NB4 (cell line): ENCODE measurements at regions not wholly inside any gene's neighbourhood (a gene's known extent, or its start where the extent isn't known, plus 50 kb on each side); places are given as distances from the start of the nearest gene placed in this dataset.

Experiments used
- DNase-seq: peaks from one replicate; pipeline ENCODE4 v3.0.0; 2010; ENCODE audit warnings: low read depth
- H3K4me3 ChIP-seq: one replicate; pipeline ENCODE4 v1.5.1; 2011; ENCODE audit warnings: mild to moderate bottlenecking, low read depth, low read length, moderate library complexity
- CTCF ChIP-seq: IDR thresholded peaks from one replicate; pipeline ENCODE4 v1.5.1; 2012; ENCODE audit warnings: low read depth, low read length
- MAX ChIP-seq: IDR thresholded peaks from 2 replicates; pipeline ENCODE4 v1.6.1; 2011; ENCODE audit warnings: low read depth, low read length
- MYC ChIP-seq: IDR thresholded peaks from 2 replicates; pipeline ENCODE4 v1.6.1; 2011; ENCODE audit warnings: low read depth, low read length
- POLR2A ChIP-seq: IDR thresholded peaks from 2 replicates; pipeline ENCODE4 v1.6.1; 2011; ENCODE audit warnings: mild to moderate bottlenecking; ENCODE audit not compliant: insufficient read length; ENCODE audit errors: extremely low read depth

GRCh38 chr14:40796168-40796567, 810.5 kb upstream of the LRFN5 start:
- DNase-seq = no peak
- TF ChIP-seq CTCF (no peak), MYC (no peak), MAX (no peak), POLR2A (no peak)
- H3K4me3 ChIP-seq = no peak overlapping the region

- DNase-seq = no peak
- no peak overlapping the region for H3K4me3 ChIP-seq
- TF ChIP-seq MYC (no peak), POLR2A (no peak), CTCF (no peak), MAX (no peak)
These were observed 821.8 kb upstream of the LRFN5 start for GRCh38 chr14:40784860-40785259.

GRCh38 chr14:40762685-40763084, 844.0 kb upstream of the LRFN5 start:
- no peak for TF ChIP-seq POLR2A
- TF ChIP-seq CTCF = no peak
- TF ChIP-seq MAX = no peak
- TF ChIP-seq MYC = no peak
- H3K4me3 ChIP-seq = no peak overlapping the region
- DNase-seq = no peak

- no peak for DNase-seq
- TF ChIP-seq MAX (no peak), MYC (no peak)
These were observed 844.5 kb upstream of the LRFN5 start for GRCh38 chr14:40762177-40762576.

GRCh38 chr14:40760704-40761103, 846.0 kb upstream of the LRFN5 start:
- H3K4me3 ChIP-seq = no peak overlapping the region
- TF ChIP-seq CTCF = no peak
- TF ChIP-seq MYC = no peak
- no peak for TF ChIP-seq POLR2A
- no peak for TF ChIP-seq MAX
- no peak for DNase-seq

More at GRCh38 chr14:40762177-40762576, 844.5 kb upstream of the LRFN5 start:
- no peak overlapping the region for H3K4me3 ChIP-seq

GRCh38 chr14:40758076-40758475, 848.6 kb upstream of the LRFN5 start:
- TF ChIP-seq MYC (no peak), MAX (no peak), CTCF (no peak), POLR2A (no peak)
- H3K4me3 ChIP-seq = no peak overlapping the region
- DNase-seq = no peak
